ENCODE measurements at regions not wholly inside any gene's neighbourhood (a gene's known extent, or its start where the extent isn't known, plus 50 kb on each side); places are given as distances from the start of the nearest gene placed in this dataset.

DNA sequence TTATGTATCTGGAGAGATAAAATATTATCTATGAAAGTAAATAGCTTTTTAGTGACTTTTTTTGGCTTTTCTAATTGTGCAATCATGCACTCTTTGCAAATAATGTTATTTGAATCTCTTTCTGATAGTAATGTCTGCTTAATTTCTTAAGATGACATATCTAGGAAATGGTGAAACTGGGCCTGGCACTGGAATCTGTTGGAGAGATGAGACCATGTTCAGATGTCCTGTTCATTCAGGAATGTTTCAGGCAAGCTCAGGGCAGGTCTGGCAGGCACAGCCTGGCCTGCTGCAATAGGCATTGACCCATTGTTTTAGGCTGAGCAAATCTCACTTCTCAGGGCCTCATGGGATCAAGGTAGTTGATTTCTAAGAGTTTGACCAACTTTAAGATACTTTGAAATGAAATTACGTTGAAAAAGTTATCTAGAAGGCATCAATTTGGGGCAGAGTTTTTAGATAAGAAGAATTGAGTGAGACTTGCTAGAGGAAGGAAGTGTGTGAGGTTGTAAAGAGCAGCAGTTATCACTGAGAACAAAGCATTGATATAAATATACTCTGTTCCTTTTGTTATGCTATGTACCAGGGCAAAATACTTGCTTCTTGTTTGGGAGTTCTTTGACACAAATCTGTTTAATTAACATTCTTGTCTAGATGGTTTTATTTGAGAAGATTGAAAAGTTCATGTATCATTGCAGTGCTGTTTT lies 133.0 kb upstream of the LEF1 start:
- no peak for DNase-seq (ENCODE audit: extremely low read depth in 1 of 2, low read depth in 1 of 2)

DNA sequence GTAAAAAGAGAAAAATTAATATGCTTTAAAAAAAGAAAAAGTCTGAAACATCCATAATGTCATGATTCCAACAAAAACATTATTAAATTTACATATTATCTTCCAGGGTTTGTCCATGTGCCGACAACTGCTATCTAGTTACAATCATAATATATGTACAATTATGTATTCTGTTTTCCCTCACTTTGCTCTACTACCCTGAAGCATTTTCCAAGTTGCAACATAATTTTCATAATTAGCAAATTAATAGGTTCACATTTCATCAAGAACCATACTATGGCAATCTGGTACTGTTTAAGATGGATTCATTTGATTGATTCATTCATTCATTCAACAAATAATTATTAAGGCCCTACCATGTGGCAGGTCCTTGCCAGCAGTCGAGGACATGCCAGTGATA lies 128.9 kb upstream of the LEF1 start:
- no peak for DNase-seq (ENCODE audit: extremely low read depth in 1 of 2, low read depth in 1 of 2)

DNA sequence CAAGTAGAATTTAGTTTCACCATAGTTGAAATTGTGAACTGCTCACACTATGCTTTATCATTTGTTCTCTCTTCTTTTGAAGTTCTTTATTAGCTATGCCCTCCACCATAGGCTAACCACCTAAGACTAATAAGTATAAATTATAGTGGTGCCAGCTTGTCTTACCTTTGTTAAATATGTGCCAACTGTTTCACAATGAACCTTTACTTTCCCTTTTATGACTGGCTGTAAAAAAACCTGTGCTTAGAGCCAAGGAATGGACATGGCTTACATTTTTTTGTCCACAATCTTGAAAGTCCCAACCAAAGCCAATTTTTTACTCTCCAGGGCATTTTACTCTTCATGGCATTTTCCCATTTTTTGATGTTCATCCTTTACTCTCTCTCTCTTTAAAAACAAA lies 123.5 kb upstream of the LEF1 start:
- no peak for DNase-seq (ENCODE audit: extremely low read depth in 1 of 2, low read depth in 1 of 2)

DNA sequence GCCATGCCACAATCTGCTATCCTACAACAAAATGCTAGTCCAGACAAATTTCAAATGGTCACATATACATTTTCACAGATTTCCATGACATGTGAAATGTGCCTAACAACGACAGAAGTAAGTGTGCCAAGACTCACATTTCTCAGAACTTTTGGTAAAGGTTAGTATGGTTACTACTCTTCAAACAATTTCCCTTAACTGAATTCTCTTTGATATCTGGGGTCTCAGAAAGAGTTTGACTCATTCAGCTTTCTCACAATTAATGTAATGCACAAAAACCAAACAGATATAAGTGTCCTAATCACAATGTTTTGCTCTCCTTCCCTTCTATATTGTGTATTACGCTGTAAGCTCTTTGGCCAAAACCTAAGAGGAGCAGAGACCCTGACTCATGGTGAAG lies 122.4 kb upstream of the LEF1 start:
- no peak for DNase-seq (ENCODE audit: extremely low read depth in 1 of 2, low read depth in 1 of 2)

DNA sequence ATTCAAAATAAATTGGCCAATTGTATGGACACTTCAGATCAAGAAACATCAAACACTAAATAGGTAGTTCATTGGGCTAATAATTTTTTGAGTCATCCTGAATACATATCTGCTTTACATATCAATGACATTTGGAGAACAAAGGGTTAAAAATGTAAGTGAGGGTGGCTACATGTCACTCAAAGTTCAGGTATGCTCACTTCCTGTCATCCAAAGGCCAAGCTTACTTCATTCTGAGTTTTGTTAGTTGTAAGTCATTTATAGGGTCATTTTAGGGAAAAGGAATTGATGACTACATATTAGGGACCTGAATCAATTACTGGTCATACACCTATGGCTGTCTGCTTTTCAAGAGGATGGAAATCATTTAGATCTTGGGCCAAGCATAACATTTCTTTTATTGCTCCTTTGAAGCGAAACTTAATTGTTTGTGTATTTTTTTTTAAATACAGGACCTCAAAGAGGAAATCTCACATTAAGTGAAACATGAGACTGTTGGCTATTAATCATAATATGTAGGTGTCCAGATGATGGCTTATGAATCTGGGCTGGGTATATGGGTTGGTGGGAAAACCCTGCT lies 119.2 kb upstream of the LEF1 start:
- DNase-seq (ENCODE audit: extremely low read depth in 1 of 2, low read depth in 1 of 2): no peak

DNA sequence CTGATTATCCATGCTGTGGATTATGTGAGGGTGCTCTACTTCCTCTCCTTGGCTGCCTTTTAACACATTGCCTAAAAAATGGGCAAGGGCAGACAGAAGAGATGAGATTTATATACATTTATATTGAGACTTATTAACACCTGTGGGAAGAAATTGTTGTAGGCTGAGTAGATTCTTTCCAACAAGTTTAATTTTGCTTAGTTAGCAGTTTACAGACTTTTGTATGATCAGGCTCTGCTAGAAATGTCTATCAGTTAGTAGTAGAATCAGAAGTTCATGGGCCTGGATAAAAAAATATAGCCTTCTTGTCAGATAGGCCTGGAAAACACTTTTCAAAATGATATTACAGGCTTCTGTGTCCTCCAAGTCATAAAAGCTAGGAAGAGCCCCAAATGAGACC lies 111.3 kb upstream of the LEF1 start:
- no peak for DNase-seq (ENCODE audit: extremely low read depth in 1 of 2, low read depth in 1 of 2)

DNA sequence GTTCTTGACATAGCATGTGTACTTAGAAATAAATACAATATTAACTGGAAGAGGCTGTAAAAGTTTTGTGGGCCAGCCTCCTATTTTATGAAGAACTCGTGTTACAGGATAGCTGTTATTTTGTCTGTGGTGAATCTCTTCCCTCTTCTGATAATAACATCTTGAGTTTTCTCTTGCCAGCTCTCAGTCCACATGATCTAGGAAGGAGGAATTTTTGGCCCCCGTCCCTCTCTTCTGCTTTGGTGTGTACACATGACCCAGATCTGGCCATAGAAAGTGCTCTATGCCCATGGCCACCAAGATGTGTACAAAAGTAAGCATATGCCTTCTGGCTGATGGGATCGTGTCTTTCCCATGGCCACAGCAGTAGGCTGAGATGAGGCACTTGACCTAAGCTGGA lies 108.0 kb upstream of the LEF1 start:
- no peak for DNase-seq (ENCODE audit: extremely low read depth in 1 of 2, low read depth in 1 of 2)

DNA sequence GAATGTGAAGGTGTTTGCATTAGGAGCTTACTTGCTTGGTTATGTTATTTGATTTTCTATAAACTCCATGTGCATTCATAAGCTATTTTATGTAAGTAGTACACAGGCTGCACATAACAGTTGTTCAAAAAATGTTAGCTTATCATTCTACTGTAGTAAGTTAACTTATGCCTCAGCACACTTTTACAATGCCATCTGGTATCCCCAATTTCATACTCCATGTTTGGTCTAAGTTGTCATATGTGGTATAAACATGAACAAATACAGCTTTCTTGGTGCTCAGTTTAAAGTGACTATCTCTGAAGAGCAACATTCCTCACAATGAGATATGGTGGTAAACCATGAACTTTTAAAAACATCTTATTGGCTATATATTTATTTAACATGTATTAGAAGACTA lies 104.3 kb upstream of the LEF1 start:
- no peak for DNase-seq (ENCODE audit: extremely low read depth in 1 of 2, low read depth in 1 of 2)

DNA sequence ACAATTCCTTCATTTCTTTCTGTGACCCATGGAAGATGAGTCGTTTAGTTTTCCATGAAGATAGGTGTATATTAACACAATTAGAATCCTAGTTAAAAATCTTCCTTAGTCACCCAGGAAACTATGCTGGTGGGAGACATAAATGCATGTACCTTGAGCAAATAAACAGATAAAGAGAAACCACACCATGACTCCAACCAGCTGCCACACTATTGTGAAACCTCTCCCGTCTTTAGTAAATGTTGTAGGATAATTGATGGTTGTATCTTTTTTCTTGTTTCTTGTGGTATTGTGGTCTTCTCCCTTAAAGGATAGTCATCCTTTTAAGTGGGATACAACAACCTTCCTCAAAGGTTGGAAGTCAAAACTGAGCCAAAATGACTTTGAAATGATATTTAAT lies 103.8 kb upstream of the LEF1 start:
- DNase-seq (ENCODE audit: extremely low read depth in 1 of 2, low read depth in 1 of 2): no peak

DNA sequence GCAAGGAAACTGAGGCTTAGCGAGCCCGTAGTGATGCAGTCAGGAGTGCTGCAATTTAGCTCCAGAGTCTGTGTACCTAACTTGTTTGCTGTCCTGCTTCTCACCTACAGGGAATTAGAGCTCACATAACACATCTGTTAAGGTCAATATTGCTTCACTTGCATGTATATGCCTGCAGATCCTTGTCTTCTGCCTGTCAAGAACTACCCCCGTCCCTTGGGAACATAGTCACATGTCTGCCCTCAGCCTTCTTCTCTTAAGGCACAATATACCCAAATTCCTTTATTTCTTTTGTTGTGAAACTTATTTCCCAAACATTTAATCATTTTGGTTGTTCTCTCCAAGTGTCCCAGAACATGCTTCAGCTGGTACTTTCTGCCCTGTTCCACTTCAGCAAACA lies 103.3 kb upstream of the LEF1 start:
- no peak for DNase-seq (ENCODE audit: extremely low read depth in 1 of 2, low read depth in 1 of 2)

DNA sequence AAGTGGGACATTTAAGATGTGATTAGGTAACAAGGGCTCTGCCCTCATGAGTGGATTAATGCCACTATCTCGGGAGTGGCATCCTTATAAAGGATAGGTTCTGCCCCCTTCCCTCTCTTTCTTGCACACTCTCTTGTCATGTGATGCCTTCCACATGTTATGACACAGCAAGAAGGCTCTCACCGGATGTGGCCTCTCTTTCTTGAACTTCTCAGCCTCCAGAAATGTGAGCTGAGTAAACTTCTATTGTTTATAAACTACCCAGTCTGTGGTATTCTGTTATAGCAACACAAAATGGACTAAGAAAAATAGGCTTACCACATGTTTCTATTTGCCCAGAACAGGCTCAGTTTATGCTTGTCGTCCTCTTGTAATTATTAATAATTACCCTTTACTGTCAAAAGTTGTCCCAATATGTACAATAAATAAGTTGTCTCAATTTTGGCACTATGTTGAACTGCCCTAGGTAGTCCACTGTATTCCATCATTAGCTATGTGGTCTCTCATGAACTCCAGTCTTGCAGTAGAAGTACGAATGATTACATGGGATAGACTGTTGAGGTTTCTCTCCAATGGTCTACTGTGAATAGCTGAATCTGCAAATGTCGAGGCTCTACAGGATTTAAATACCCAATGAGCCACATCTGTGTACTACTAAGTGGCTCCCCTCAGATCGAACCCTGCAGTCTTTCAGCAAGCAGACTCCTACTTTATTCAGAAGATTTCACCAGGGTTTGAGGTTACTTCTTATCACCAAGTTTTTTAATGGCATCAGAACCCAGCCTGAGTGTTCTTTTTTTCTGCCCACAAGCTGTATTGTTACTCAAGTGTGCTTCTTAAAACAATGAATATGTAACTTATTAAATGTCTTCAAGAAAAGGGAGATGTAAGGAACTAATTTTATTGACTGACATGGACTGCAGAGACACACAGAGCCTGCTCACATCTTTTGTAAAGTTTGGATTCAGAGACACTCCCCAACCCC lies 102.0 kb upstream of the LEF1 start:
- no peak for DNase-seq (ENCODE audit: extremely low read depth in 1 of 2, low read depth in 1 of 2)

DNA sequence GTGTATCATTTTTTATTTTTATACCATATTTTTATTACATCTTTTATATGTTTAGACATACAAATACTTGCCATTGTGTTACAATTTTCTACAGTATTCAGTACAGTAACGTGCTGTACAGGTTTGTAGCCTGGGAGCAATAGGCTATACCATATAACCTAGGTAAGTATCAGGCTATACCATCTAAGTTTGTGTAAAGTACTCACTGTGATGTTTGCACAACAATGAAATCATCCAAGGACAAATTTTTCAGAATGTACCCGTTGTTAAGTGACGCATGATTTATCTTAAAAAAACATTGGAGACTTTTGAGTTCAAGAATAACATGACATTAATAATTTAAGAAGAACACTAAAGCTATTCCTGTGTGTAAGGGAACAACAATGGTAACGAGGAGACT lies 96.0 kb upstream of the LEF1 start:
- DNase-seq (ENCODE audit: extremely low read depth in 1 of 2, low read depth in 1 of 2): no peak

DNA sequence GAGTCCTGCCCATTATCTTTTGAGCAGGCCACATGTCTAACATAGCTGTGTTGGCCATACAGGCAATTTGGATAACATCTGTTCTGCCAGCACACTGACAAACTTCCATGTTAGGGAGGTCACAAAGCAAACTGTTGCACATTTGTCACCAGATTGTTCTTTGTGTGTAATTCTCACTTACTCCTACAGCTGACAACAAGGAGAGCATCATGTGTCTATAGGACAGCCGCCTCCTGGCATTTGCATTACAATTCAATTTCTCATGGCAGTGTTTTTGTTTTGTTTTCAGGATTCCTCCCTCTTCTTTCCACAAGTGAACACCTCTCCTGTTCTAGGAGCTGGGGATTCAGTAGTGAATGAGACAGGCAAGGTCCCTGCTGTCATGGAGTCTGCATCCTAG lies 94.3 kb upstream of the LEF1 start:
- no peak for DNase-seq (ENCODE audit: extremely low read depth in 1 of 2, low read depth in 1 of 2)

DNA sequence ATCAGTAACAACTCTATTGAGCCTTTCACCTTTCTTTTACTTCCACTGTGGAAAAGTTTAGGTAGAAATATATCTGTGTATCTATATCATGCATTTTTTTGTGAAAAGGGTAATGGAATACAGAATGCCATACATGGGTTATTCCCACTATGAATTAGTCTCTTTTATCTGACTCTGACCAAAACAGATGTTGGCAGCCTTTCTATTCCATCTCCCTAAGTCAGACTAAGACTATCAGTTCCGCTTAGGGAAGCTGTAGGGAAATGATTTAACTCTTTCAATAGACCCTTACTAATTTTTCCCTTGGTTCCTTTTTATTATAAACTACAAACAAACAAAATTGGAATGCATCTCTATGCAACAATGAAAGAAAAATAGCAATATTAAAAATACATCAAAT lies 92.3 kb upstream of the LEF1 start:
- no peak for DNase-seq (ENCODE audit: extremely low read depth in 1 of 2, low read depth in 1 of 2)

DNA sequence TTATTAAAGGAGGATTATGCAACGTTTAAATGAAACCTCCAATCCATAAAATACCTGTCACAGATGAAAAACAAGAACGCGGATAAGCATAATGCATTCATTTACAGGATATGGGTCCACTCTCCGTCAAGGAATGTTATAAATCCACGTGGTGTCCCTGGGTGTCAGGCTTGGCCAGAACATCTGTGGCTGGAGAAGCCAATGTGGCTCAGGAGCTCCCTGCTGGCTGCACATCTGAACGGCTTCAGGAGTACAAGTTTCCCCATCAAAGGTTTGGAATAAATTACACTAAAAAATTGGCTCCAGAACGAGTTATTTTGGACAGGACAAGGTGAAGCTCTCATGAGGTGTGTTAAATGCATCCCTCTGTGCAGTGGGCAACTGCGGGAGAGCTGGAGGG lies 87.8 kb upstream of the LEF1 start:
- DNase-seq (ENCODE audit: extremely low read depth in 1 of 2, low read depth in 1 of 2): no peak

DNA sequence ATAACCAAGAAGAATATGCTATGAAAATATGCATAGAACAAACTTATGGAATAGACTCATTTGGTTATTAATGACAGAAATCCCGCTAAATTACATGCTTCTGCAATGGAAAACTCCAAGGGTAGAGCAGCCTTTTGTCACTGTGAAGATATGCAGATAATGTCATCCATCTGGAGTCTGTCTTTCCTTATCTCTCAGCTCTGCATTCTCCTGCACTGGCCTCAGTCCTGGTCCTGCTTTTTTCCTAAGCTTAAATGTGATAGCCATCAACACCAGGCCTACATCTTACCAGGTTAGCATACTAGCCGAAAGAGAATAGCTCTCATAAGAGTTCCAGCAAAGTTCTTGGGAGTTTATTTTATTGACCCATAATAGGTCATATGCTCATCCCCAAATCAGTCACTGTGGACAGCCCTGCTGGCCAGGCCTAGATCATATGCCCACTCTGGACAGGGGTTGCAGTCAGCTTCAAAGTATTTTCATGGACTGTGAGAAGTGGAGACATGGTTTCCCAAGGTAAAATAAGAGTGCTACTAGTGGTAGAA lies 86.5 kb upstream of the LEF1 start:
- DNase-seq (ENCODE audit: extremely low read depth in 1 of 2, low read depth in 1 of 2): no peak

DNA sequence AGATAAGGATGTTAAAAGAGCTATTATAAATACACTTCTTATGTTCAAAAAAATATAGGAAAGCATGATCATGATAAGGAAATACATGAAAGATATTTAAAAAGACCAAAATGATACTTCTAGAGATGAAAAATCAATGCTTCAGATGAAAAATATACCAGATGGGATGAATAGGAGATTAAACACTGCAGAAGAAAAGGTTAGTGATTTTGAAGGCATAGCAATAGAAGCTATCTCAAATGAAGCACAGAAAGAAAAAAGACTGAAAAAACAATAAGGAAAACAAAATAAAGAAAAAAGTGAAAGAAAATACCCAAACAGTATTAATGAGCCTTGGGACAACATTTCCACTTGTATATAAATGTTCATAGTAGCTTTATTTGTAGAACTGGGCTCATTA lies 80.7 kb upstream of the LEF1 start:
- DNase-seq (ENCODE audit: extremely low read depth in 1 of 2, low read depth in 1 of 2): no peak

DNA sequence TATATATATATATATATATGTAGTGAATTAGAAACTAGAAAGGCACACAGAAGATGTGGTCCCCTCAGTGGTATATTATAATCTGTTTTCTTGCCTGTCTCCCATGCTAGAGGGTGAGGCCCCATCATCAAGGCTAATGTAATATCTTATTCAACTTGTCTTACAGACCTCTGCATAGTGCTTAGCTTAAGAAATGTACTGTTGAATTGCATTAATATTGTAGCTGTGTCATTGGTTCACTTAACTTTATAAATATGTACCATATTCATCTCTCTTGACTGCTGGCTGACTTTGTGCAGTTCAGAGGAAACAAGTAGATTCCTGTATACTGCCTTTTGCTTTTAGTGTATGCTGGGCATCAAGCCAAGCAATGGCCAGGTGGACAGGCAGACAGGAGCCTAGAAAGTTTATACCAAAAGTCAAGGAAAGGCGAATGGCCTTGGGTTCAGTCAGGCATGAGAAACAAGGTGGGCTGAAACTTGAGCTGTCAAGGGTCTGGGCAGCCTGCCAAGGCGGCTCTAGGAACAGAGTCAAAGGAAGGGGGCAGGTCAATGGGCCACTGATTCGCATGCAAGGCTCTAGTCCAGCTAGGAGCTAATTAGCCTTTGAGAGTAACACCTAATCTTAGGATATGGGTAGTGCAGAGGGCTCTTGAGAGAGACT lies 78.8 kb upstream of the LEF1 start:
- DNase-seq (ENCODE audit: extremely low read depth in 1 of 2, low read depth in 1 of 2): no peak

DNA sequence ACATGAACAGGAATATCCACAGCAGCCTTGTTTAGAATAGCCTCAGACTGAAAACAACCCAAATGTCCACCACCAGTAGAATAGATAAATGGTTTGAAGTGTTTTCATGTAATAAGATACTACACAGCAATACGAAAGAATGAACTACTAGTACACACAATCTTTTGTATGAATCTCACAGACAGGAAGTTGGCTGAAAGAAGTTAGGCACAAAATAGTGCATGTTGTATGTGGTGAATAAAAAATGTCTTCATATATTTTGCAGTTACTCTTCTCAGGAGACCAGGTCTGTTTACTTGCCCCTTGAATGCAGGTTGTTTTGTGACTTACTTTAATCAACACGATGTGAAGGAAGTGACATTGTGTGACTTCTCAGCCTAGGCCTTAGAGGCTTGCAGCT lies 75.9 kb upstream of the LEF1 start:
- DNase-seq (ENCODE audit: extremely low read depth in 1 of 2, low read depth in 1 of 2): no peak

DNA sequence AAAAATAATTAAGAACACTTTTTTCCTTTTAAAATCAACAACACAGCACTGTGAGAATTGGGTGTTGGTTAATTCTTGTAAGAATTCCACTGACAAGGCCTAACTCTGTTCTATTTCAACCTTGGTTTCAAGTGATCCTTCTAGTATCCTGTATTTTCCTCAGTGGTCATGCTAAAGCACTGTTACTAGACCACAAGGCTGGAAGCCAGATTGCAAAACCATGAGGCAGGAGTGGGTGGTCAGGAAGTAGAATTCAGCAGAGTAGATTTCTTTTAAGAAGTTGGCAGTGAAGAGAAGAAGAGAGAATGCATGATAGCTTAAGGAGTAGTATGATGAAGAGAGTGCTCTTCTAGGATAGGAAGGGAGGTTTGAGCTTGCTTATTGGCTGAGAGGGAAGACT lies 71.6 kb upstream of the LEF1 start:
- DNase-seq (ENCODE audit: extremely low read depth in 1 of 2, low read depth in 1 of 2): no peak

DNA sequence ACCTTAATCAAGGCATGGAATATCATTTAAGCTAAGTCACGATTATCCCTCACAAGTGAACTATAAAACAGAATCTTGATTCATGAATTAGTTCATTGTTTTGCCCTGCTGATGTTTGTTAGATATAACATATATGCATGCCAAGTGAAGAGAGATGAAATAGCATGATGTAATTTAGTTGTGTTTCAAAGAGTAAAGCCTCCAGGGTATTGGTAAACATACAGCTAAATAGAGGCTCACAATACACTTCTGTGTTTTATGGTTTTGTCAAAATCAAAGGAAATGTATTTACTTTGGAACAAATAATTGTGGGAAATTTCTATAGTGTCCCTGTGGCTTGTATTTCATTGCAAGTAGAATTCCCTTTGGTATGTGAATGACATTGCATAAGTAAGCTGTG lies 69.0 kb upstream of the LEF1 start:
- DNase-seq (ENCODE audit: extremely low read depth in 1 of 2, low read depth in 1 of 2): no peak

Data from stimulated activated CD8-positive, alpha-beta memory T cell treated with anti-CD3 and anti-CD28 coated beads, Interleukin-7, amount 100 ng/mL, for 48 hours (primary cell).